ENCODE measurements at regions not wholly inside any gene's neighbourhood (a gene's known extent, or its start where the extent isn't known, plus 50 kb on each side); places are given as distances from the start of the nearest gene placed in this dataset.

GRCh38 chr6:40906759-40907158 lies 132.3 kb downstream of the UNC5CL start:
- no peak for DNase-seq

GRCh38 chr6:40904583-40905194 lies 134.3 kb downstream of the UNC5CL start:
- DNase-seq, result no peak

GRCh38 chr6:40903456-40903855 lies 135.6 kb downstream of the UNC5CL start:
- DNase-seq, result no peak

- DNase-seq, result no peak
Observed at GRCh38 chr6:40901322-40902055, 137.5 kb downstream of the UNC5CL start.

- DNase-seq, result no peak
Observed at GRCh38 chr6:40900791-40901190, 138.2 kb downstream of the UNC5CL start.

- no peak for DNase-seq
Observed at GRCh38 chr6:40899684-40900155, 139.3 kb downstream of the UNC5CL start.

GRCh38 chr6:40898073-40898472 lies 140.9 kb downstream of the UNC5CL start:
- no peak for DNase-seq

GRCh38 chr6:40897390-40898003 lies 141.5 kb downstream of the UNC5CL start:
- DNase-seq, result no peak

- DNase-seq, result no peak
Observed at GRCh38 chr6:40896696-40897095, 142.3 kb downstream of the UNC5CL start.

GRCh38 chr6:40894962-40895799 lies 143.8 kb downstream of the UNC5CL start:
- no peak for DNase-seq

- DNase-seq, result no peak
Observed at GRCh38 chr6:40893021-40893420, 146.0 kb downstream of the UNC5CL start.

- no peak for DNase-seq
Observed at GRCh38 chr6:40892223-40892622, 146.8 kb downstream of the UNC5CL start.

- DNase-seq, result no peak
Observed at GRCh38 chr6:40891686-40892085, 147.3 kb downstream of the UNC5CL start.

GRCh38 chr6:40891131-40891530 lies 147.9 kb downstream of the UNC5CL start:
- no peak for DNase-seq

GRCh38 chr6:40889137-40889832 lies 149.7 kb downstream of the UNC5CL start:
- DNase-seq, result no peak

GRCh38 chr6:40888456-40888990 lies 150.5 kb downstream of the UNC5CL start:
- no peak for DNase-seq

- DNase-seq, result no peak
Observed at GRCh38 chr6:40887792-40888340, 151.2 kb downstream of the UNC5CL start.

- no peak for DNase-seq
Observed at GRCh38 chr6:40887079-40887791, 151.8 kb downstream of the UNC5CL start.

- DNase-seq, result no peak
Observed at GRCh38 chr6:40885139-40885774, 153.8 kb downstream of the UNC5CL start.

GRCh38 chr6:40882323-40882997 lies 156.6 kb downstream of the UNC5CL start:
- peak; percentile 91 for DNase-seq

All from NCI-H510A treated with DMSO at 0.1 percent for 48 hours (cell line).